NCI-H2107 (cell line): ENCODE measurements at regions not wholly inside any gene's neighbourhood (a gene's known extent, or its start where the extent isn't known, plus 50 kb on each side); places are given as distances from the start of the nearest gene placed in this dataset.

Experiments used
- DNase-seq: peaks from one replicate; lab custom pipeline; 2025; lab: John Stamatoyannopoulos, UW

- no peak for DNase-seq
These were observed 1684.7 kb upstream of the RAG2 start for GRCh38 chr11:38282718-38283117.

- no peak for DNase-seq
These were observed 1680.6 kb upstream of the RAG2 start for GRCh38 chr11:38278457-38279141.

GRCh38 chr11:38274031-38274430, 1676.0 kb upstream of the RAG2 start:
- no peak for DNase-seq

- no peak for DNase-seq
These were observed 1674.3 kb upstream of the RAG2 start for GRCh38 chr11:38272376-38272775.

DNA sequence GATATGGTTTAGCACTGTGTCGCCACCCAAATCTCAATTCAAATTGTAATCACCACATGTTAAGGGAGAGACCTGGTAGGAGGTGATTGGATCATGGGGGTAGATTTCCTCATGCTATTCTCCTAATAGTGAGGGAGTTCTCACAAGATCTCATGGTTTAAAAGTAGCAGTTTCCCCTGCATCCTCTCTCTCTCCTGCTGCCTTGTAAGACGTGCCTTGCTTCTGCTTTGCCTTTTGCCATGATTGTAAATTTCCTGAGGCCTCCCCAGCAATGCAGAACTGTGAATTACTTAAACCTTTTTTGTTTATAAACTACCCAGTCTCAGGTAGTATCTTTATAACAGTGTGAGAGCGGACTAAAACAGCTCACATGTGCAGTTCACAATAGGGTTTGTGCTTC, 1668.7 kb upstream of the RAG2 start:
- no peak for DNase-seq

GRCh38 chr11:38256436-38256835, 1658.4 kb upstream of the RAG2 start:
- no peak for DNase-seq

DNA sequence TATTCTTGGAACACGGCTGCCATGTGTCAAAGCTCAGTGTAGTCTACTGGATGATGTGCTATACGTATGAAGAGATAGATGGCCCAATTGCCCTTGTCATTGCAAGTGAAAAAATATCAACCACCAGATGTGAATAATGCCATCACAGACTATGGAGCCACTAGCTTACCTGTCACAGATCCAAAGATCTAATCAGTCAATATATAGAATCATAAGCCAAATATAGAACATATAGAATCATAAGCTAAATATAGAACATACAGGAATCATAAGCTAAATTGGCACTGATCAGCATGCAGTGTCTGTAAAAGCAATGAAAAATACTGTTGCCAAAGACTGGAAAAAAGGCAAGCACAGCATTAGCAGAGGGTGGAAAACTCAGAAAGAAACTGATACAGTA, 1656.9 kb upstream of the RAG2 start:
- no peak for DNase-seq

GRCh38 chr11:38252620-38253019, 1654.6 kb upstream of the RAG2 start:
- no peak for DNase-seq

DNA sequence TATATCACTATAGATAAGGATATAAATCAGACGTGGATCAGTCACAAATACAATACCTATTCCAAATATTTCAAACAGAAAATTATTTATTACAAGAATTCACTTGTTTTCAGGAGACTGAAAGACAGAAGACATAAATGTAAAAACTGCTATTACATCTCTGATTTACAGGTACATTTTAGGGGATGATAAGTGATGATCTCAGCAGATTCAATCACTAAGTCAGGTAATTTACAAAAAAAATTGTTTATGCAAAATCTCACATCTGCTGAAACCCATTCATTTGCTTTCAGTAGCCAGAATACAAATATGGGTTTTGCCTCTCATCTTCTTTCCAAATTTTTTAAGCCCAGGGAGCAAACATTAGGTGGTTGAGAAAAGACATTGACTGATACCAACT, 1648.4 kb upstream of the RAG2 start:
- no peak for DNase-seq

DNA sequence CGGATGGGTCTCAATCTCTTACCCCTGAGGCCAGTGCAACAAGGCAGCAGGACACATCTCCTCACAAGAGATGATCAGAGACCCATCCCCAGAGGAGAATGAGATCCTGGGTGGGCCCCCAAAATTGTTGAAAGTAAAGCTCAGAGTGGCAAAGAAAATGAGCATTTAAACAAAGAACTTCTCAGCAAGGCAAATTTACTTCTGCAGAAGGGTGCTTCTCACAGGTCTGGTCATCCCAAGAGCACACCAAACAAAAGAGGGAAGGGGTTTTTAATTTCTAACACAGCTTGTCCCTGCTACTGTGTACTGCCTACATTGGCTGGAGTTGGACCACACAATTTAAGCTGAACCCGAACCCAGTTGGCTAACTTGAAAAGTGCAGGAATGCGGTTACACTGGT, 1628.6 kb upstream of the RAG2 start:
- DNase-seq = no peak

GRCh38 chr11:38221295-38221694, 1623.3 kb upstream of the RAG2 start:
- no peak for DNase-seq

- DNase-seq = no peak
These were observed 1621.6 kb upstream of the RAG2 start for GRCh38 chr11:38219636-38220035.

GRCh38 chr11:38208951-38209350, 1610.9 kb upstream of the RAG2 start:
- no peak for DNase-seq

GRCh38 chr11:38206663-38207062, 1608.6 kb upstream of the RAG2 start:
- no peak for DNase-seq

- DNase-seq = no peak
These were observed 1593.1 kb upstream of the RAG2 start for GRCh38 chr11:38191101-38191500.

DNA sequence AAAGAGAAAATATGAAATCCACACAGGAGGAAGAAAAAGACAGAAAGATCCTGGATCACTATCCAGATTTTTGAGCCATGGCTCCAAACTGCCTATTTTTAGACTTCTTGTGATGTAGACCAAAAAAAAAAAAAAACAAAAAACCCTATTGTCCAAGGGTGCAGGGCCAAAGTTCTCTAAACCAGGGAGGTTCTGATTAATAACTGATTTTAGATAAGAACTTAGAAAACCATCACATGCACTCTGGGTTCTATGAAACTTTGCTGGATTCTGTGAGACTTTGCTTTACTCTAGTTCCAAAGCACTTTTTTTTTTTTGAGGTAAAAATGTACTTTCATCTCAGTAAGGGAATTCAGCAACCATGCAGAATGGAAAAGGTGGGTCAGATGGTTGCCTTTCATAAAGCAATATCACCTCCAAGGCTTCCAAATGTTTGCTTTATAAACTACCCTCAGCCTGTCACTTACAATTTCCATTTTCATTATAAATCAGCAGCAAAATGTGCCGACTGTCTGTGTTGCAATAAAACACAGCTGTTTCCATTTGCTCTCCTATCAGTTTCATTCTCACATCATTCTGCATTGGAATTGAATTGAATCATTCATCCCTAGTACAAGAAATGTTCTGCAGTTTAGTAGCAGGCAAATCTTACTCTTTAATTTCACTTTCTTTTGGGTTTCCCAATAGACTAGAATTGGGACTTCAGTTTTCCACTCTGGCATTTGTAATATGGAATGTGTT, 1584.3 kb upstream of the RAG2 start:
- DNase-seq = no peak

DNA sequence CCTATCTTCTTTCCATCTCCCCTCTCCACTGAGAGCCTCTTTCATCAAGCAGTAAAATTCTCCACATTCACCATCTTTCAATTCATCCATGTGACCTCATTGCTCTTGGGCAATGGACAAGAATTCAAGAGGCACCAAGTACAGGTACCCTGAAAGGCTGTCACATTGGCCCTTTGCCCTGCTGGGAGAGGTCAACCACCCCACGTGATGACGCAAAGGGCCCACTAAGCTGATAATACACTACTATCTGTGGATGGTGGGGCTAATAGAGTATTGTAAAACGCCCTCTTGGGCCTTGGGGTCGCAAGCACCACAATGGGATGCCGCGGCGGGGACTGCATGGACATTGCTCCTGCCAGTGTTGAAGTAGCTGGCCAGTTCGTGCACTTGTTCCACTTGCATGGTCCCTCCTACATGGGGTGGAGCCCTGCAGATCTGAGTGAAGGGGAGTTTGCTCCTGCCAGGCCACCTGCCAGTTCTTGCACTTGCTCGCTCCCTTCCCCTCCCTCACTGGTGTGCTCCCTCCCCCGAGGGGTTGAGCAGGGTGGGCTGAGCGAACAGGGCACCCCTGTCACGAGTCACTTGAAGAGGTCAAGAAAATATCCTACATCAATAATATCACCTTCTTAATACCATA, 1578.8 kb upstream of the RAG2 start:
- no peak for DNase-seq

DNA sequence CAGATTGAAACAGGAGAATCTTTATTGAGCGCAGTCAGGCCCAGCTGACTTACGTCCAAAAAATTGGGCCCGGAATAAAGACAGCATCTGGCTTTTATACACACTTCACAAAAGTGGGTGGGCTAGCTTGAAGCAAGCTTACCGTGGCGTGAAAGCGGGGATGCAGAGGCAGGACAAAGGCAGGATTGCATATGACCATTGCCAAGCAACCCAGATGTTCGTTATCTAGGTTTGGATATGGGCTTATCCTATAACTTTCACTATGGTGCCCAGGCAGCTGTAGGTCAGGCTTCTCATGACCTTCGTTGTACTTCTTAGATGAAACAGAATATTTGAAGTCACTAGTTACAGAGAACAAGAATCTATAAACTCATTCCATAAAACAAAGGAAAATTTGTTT, 1575.6 kb upstream of the RAG2 start:
- DNase-seq = no peak

GRCh38 chr11:38169286-38169685, 1571.2 kb upstream of the RAG2 start:
- DNase-seq = no peak

GRCh38 chr11:38163526-38163925, 1565.5 kb upstream of the RAG2 start:
- no peak for DNase-seq

GRCh38 chr11:38160433-38160832, 1562.4 kb upstream of the RAG2 start:
- no peak for DNase-seq

- DNase-seq = no peak
These were observed 1561.0 kb upstream of the RAG2 start for GRCh38 chr11:38159038-38159437.

DNA sequence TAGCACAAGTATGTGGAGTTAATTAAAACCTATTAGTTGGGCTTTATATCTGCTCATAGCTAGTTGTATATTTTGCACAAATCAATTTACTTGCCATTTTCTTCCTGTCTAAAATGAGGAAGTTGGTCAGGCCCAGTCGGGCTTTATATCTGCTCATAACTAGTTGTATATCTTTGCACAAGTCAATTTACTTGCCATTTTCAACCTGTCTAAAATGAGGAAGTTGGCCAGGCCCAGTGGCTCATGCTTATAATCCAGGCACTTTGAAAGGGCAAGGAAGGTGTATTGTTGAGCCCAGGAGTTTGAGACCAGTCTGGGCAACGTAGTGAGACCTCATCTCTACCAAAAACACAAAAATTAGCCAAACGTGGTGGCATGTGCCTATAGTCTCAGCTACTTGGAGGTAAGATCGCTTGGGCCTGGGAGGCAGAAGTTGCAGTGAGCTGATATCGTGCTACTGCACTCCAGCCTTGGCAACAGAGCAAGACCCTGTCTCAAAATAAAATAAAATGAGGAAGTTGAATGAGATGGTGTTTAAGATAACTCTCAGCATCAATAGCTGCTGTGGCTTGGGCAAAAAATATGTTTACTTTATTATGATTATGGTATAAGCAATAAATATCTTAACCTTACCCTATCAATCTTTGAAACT, 1558.6 kb upstream of the RAG2 start:
- no peak for DNase-seq
